ENCODE measurements at regions not wholly inside any gene's neighbourhood (a gene's known extent, or its start where the extent isn't known, plus 50 kb on each side); places are given as distances from the start of the nearest gene placed in this dataset.

- DNase-seq: no peak
Measured at GRCh38 chr6:120211955-120212792, 862.6 kb upstream of the MAN1A1 start.

- no peak for DNase-seq
Measured at GRCh38 chr6:120202878-120203277, 853.3 kb upstream of the MAN1A1 start.

GRCh38 chr6:120200853-120201252, 851.3 kb upstream of the MAN1A1 start:
- no peak for DNase-seq

GRCh38 chr6:120198033-120198432, 848.5 kb upstream of the MAN1A1 start:
- no peak for DNase-seq

GRCh38 chr6:120186080-120186479, 836.5 kb upstream of the MAN1A1 start:
- no peak for DNase-seq

GRCh38 chr6:120173250-120173649, 823.7 kb upstream of the MAN1A1 start:
- no peak for DNase-seq

- no peak for DNase-seq
Measured at GRCh38 chr6:120164531-120164930, 815.0 kb upstream of the MAN1A1 start.

- no peak for DNase-seq
Measured at GRCh38 chr6:120157873-120158272, 808.3 kb upstream of the MAN1A1 start.

GRCh38 chr6:120147071-120147871, 797.7 kb upstream of the MAN1A1 start:
- DNase-seq: no peak

- DNase-seq: no peak
Measured at GRCh38 chr6:120141601-120142000, 792.0 kb upstream of the MAN1A1 start.

GRCh38 chr6:120137492-120137891, 787.9 kb upstream of the MAN1A1 start:
- DNase-seq: no peak

GRCh38 chr6:120129228-120129627, 779.7 kb upstream of the MAN1A1 start:
- no peak for DNase-seq

GRCh38 chr6:120122401-120122800, 772.8 kb upstream of the MAN1A1 start:
- DNase-seq: no peak

GRCh38 chr6:120116343-120116742, 766.8 kb upstream of the MAN1A1 start:
- no peak for DNase-seq

- DNase-seq: no peak
Measured at GRCh38 chr6:120112980-120113379, 763.4 kb upstream of the MAN1A1 start.

GRCh38 chr6:120111001-120111400, 761.4 kb upstream of the MAN1A1 start:
- no peak for DNase-seq

GRCh38 chr6:120108061-120108795, 758.7 kb upstream of the MAN1A1 start:
- no peak for DNase-seq

- DNase-seq: no peak
Measured at GRCh38 chr6:120103618-120104017, 754.1 kb upstream of the MAN1A1 start.

GRCh38 chr6:120096696-120097260, 747.2 kb upstream of the MAN1A1 start:
- DNase-seq: no peak

- no peak for DNase-seq
Measured at GRCh38 chr6:120083186-120083585, 733.6 kb upstream of the MAN1A1 start.

- DNase-seq: peak; percentile 4
Measured at GRCh38 chr6:120077489-120077888, 727.9 kb upstream of the MAN1A1 start.

- DNase-seq: no peak
Measured at GRCh38 chr6:120058410-120058809, 708.8 kb upstream of the MAN1A1 start.

- no peak for DNase-seq
Measured at GRCh38 chr6:120056085-120056484, 706.5 kb upstream of the MAN1A1 start.

Measured in hindlimb muscle (tissue), 1 donor.